ENCODE measurements at regions not wholly inside any gene's neighbourhood (a gene's known extent, or its start where the extent isn't known, plus 50 kb on each side); places are given as distances from the start of the nearest gene placed in this dataset.

DNA sequence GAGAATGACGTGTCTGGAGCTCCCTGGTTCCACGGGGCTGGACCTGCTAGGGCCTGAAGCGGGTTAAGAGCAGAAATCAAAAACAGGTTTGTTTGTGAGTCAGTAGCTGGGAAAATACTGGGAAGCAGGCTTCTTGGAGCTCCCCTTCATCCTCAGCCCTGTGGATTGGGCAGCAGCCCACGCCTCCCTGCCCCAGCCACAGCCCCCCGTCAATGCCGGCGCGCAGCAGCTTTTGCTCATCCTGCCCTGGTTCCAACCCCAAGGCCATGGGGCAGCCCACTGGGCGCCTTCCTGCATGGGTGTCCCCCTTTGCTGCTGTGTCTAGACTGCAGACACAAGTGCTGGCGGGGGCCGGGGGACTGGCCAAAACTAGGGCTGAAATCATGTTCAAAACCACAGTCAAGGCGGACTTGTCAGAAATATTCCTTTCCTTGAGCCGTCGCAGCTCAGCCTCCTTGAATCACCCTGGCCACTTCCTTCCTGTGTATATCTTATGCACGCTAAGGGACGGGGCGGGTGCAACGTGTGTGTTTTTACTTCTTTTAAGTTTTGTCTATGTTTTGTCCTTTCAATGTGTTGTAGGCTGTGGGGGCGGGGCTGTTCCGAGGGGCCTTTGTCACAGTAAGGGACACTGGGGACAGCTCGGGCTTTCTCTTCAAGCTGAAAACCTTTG lies 108.1 kb downstream of the KLF13 start:
- ChIA-PET CTCF (interaction anchor here (0.5 to 1.9 kb wide), 27 partner anchors 12 to 307 kb away, joined by 3 to 20 read pairs (median 4); partner anchors contain the start of gene KLF13), POLR2A (no interaction called here)
- H3K9me3 ChIP-seq = no peaks in the 10 kb centered on the region
- Mint-ChIP-seq H3K9me3 (ENCODE audit: unreplicated experiment) (no peaks in the 10 kb centered on the region), H3K27ac (ENCODE audit: unreplicated experiment) (no peak overlapping the region), H3K4me1 (ENCODE audit: low read depth, unreplicated experiment) (peaks cover 12% of the 10 kb centered on the region), H3K36me3 (ENCODE audit: insufficient read depth, unreplicated experiment) (no peaks in the 10 kb centered on the region), H3K4me3 (ENCODE audit: unreplicated experiment) (peak overlapping the region; percentile 32), H3K27me3 (ENCODE audit: insufficient read depth, unreplicated experiment) (no peaks in the 10 kb centered on the region)
- BruUV-seq (replicated peaks) = no TSS peak
- no peaks in the 10 kb centered on the region for H3K36me3 ChIP-seq (ENCODE audit: control insufficient read depth, insufficient read depth, low read length)
- no peak overlapping the region for H3K4me3 ChIP-seq (ENCODE audit: low read depth, low read length)
- DNase-seq = no peak
- TF ChIP-seq, protein P1, sequence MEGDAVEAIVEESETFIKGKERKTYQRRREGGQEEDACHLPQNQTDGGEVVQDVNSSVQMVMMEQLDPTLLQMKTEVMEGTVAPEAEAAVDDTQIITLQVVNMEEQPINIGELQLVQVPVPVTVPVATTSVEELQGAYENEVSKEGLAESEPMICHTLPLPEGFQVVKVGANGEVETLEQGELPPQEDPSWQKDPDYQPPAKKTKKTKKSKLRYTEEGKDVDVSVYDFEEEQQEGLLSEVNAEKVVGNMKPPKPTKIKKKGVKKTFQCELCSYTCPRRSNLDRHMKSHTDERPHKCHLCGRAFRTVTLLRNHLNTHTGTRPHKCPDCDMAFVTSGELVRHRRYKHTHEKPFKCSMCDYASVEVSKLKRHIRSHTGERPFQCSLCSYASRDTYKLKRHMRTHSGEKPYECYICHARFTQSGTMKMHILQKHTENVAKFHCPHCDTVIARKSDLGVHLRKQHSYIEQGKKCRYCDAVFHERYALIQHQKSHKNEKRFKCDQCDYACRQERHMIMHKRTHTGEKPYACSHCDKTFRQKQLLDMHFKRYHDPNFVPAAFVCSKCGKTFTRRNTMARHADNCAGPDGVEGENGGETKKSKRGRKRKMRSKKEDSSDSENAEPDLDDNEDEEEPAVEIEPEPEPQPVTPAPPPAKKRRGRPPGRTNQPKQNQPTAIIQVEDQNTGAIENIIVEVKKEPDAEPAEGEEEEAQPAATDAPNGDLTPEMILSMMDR (IDR thresholded peaks at IDR 0.05; ENCODE audit: insufficient read depth in 1 of 2, low read depth in 1 of 2, low read length in 1 of 2, severe bottlenecking in 1 of 2, unreplicated experiment in 1 of 2) = no peak
- H3K27me3 ChIP-seq (replicated peaks; ENCODE audit: control insufficient read depth, insufficient read depth, low read length) = no peaks in the 10 kb centered on the region
- intact Hi-C loops (cut with micrococcal nuclease; ENCODE audit: unreplicated experiment) = loop anchor here (1.0 to 5.0 kb wide), 5 partner anchors 42 to 234 kb away; no protein-coding TSS in a partner anchor
- H3K4me1 ChIP-seq = no peaks in the 10 kb centered on the region

DNA sequence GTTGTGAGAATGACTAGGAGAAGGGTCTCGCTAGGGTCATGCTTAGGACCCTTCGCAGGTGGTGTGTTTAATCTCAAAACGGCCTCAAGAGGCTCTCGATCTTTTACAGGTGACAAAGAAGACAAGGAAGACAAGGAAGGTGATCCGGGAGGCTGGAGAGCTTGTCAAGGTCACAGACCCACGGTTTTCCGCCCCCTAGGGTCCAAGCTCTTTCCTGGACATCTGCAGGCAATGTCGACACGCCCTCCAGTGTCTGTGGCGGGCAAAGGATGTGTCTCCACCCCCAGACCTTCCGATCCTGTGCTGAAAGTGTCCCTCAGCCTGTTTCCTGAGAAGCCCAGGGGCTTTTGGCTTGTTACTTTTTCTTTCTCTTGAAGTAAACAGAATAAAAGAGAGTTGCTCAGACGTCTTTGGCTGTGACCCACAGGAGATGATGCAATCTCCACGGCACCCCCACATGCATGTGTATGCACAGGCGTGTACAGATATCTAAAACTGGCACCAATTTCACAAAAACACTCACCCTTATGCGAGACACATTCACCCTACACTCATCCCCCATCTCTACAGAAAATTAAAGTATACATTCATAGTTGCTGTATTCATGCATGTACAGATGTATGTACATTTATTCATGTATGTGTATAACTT lies 108.8 kb downstream of the KLF13 start:
- H3K4me3 Mint-ChIP-seq (ENCODE audit: unreplicated experiment) = peak overlapping the region; percentile 32
- DNase-seq = peak; percentile 83 to 85
- Histone ChIP-seq H3K9me3 (no peaks in the 10 kb centered on the region), H3K36me3 (ENCODE audit: control insufficient read depth, insufficient read depth, low read length) (no peaks in the 10 kb centered on the region), H3K4me3 (ENCODE audit: low read depth, low read length) (no peak overlapping the region), H3K4me1 (no peaks in the 10 kb centered on the region), H3K27me3 (replicated peaks; ENCODE audit: control insufficient read depth, insufficient read depth, low read length) (no peaks in the 10 kb centered on the region)
- H3K4me1 Mint-ChIP-seq (ENCODE audit: low read depth, unreplicated experiment) = peaks cover 12% of the 10 kb centered on the region
- H3K36me3 Mint-ChIP-seq (ENCODE audit: insufficient read depth, unreplicated experiment) = no peaks in the 10 kb centered on the region
- no peaks in the 10 kb centered on the region for H3K27me3 Mint-ChIP-seq (ENCODE audit: insufficient read depth, unreplicated experiment)
- intact Hi-C loops (cut with micrococcal nuclease; ENCODE audit: unreplicated experiment) = loop anchor here (1.0 to 5.0 kb wide), 5 partner anchors 43 to 235 kb away; no protein-coding TSS in a partner anchor
- ChIA-PET CTCF (interaction anchor here (0.5 to 1.9 kb wide), 28 partner anchors 12 to 308 kb away, joined by 3 to 20 read pairs (median 4); partner anchors contain the start of gene KLF13), POLR2A (no interaction called here)
- TF ChIP-seq, protein P1 (IDR thresholded peaks at IDR 0.05; ENCODE audit: insufficient read depth in 1 of 2, low read depth in 1 of 2, low read length in 1 of 2, severe bottlenecking in 1 of 2, unreplicated experiment in 1 of 2) = peak; percentile 70 to 98
- H3K9me3 Mint-ChIP-seq (ENCODE audit: unreplicated experiment) = no peaks in the 10 kb centered on the region
- no TSS peak for BruUV-seq (replicated peaks)
- no peak overlapping the region for H3K27ac Mint-ChIP-seq (ENCODE audit: unreplicated experiment)

DNA sequence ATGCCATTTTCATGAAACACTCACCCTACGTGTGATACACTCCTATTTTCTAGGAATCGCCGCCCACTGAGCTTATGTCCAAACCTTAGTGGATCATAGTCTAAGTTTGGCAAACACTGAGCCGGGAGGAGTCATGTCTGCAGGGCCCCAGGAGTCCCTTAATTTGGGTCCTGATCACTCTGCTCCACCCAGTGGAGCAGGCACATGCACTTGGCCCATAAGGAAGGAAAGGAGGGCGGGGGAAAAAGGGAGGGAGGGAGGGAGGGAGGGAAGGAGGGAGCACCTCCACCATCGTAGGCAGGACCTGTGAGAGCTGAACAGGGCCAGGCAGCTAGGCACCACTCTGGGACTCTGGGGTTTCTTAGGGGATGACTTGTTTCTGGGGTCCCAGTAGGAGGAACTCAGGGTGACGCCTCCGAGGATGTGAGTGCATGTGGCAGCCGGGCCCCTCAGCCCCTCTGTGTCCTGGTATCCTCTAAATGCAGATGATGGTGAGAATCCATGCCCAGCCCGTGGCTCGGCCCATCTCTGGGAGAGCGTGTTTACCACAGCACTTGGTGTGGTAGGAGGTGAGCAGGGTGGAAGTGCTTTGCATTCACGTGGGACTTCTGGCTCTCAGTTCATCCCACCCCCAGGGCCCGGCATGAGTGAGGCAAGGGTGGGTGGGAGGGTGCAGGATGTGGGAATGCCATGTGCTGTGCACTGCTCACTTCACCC lies 109.4 kb downstream of the KLF13 start:
- ChIA-PET POLR2A (no interaction called here), CTCF (interaction anchor here (0.6 to 1.9 kb wide), 12 partner anchors 20 to 308 kb away, joined by 3 to 20 read pairs (median 4); no protein-coding TSS in a partner anchor)
- Histone ChIP-seq H3K27me3 (replicated peaks; ENCODE audit: control insufficient read depth, insufficient read depth, low read length) (no peaks in the 10 kb centered on the region), H3K4me3 (ENCODE audit: low read depth, low read length) (no peak overlapping the region), H3K4me1 (no peaks in the 10 kb centered on the region), H3K36me3 (ENCODE audit: control insufficient read depth, insufficient read depth, low read length) (no peaks in the 10 kb centered on the region), H3K9me3 (no peaks in the 10 kb centered on the region)
- no peak overlapping the region for H3K27ac Mint-ChIP-seq (ENCODE audit: unreplicated experiment)
- no peaks in the 10 kb centered on the region for H3K36me3 Mint-ChIP-seq (ENCODE audit: insufficient read depth, unreplicated experiment)
- DNase-seq = no peak
- H3K27me3 Mint-ChIP-seq (ENCODE audit: insufficient read depth, unreplicated experiment) = no peaks in the 10 kb centered on the region
- BruUV-seq (replicated peaks) = no TSS peak
- intact Hi-C loops (cut with micrococcal nuclease; ENCODE audit: unreplicated experiment) = loop anchor here (1.0 to 5.0 kb wide), 5 partner anchors 43 to 235 kb away; no protein-coding TSS in a partner anchor
- no peaks in the 10 kb centered on the region for H3K9me3 Mint-ChIP-seq (ENCODE audit: unreplicated experiment)
- peaks cover 12% of the 10 kb centered on the region for H3K4me1 Mint-ChIP-seq (ENCODE audit: low read depth, unreplicated experiment)
- TF ChIP-seq, protein P1 (IDR thresholded peaks at IDR 0.05; ENCODE audit: insufficient read depth in 1 of 2, low read depth in 1 of 2, low read length in 1 of 2, severe bottlenecking in 1 of 2, unreplicated experiment in 1 of 2) = no peak
- no peak overlapping the region for H3K4me3 Mint-ChIP-seq (ENCODE audit: unreplicated experiment)
